Suprapubic skin (tissue), 3 donors: ENCODE measurements at regions not wholly inside any gene's neighbourhood (a gene's known extent, or its start where the extent isn't known, plus 50 kb on each side); places are given as distances from the start of the nearest gene placed in this dataset.

Experiments
- CTCF ChIP-seq, 2 donors: fragments of 200-600 bp in 1 of 2; fragments of 450-650 bp in 1 of 2; sonication (generic) in 1 of 2; IDR thresholded peaks; one replicate each; pipeline ENCODE4 v1.5.1; 2016 to 2019; ENCODE audit warnings: antibody characterized with exemption in 2 of 2, mild to moderate bottlenecking in 1 of 2, moderate library complexity in 1 of 2
- EP300 ChIP-seq: sonication (generic); formaldehyde crosslinking; IDR thresholded peaks from one replicate; pipeline ENCODE4 v1.6.1; 2017; ENCODE audit warnings: antibody characterized with exemption
- POLR2A ChIP-seq, 2 donors: fragments of 450-650 bp; IDR thresholded peaks; one replicate each; pipeline ENCODE4 v1.6.1; 2017; ENCODE audit warnings: antibody characterized with exemption in 2 of 2, mild to moderate bottlenecking in 2 of 2, moderate library complexity in 2 of 2

- TF ChIP-seq CTCF (IDR thresholded peaks at IDR 0.05) (no peak), EP300 (no peak), POLR2A (IDR thresholded peaks at IDR 0.05) (no peak)
Measured at GRCh38 chr1:201761178-201761577, 67.8 kb upstream of the IPO9 start.
